ENCODE measurements at regions not wholly inside any gene's neighbourhood (a gene's known extent, or its start where the extent isn't known, plus 50 kb on each side); places are given as distances from the start of the nearest gene placed in this dataset.

DNA sequence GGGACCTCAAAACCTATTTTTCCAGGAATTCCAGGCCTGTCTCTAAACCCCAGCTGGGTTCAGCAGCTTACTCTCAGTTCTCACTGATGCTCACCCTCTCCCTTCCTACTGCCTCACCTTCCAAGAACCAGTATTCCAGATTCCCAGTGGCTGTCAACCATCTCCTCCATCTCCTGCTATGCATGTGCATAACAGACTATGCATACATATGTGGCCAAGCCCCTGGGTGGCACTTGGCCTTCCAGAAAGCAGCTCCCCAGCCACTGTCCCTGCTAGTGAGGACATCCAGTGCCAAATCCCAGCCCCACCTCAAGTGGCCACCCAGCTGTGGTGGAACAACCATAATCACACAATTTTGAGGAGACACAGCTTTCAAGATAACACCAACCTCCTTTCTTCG is 475.7 kb upstream of the PKN2 start:
- Mint-ChIP-seq H3K36me3 (no peaks in the 10 kb centered on the region), H3K4me1 (no peaks in the 10 kb centered on the region), H3K9me3 (peaks cover 0 to 4% (median 0%) of the 10 kb centered on the region in 7 donors), H3K27me3 (ENCODE audit: low read depth in 3 of 3) (peaks cover 0 to 3% (median 0%) of the 10 kb centered on the region in 3 donors), H3K4me3 (no peak overlapping the region), H3K27ac (peak overlapping the region in 1 of 7 donors; percentile 43)
- H3K27ac ChIP-seq (ENCODE audit: low read depth in 1 of 2, low read length in 2 of 2), result no peak overlapping the region
- no peaks in the 10 kb centered on the region for H3K79me2 ChIP-seq (ENCODE audit: insufficient read depth, low read length)
- H2AFZ ChIP-seq (ENCODE audit: insufficient read depth, low read depth, low read length, poor library complexity, severe bottlenecking), result no peak overlapping the region
- H3K4me1 ChIP-seq (ENCODE audit: control insufficient read depth in 1 of 2, insufficient read depth in 2 of 2, low read length in 2 of 2), result no peaks in the 10 kb centered on the region
- intact Hi-C loops (cut with micrococcal nuclease), result no loop called here
- WGBS (ENCODE audit: insufficient coverage), result no CpG with 5 or more reads among the region's 1 CpG
- no peak for DNase-seq
- H3K9ac ChIP-seq (ENCODE audit: insufficient read depth, low read length, poor library complexity, severe bottlenecking), result no peak overlapping the region
- H3K27me3 ChIP-seq (ENCODE audit: control insufficient read depth in 2 of 2, insufficient read depth in 2 of 2, low read length in 2 of 2), result no peaks in the 10 kb centered on the region
- H3K4me3 ChIP-seq (replicated peaks in 1 of 3; ENCODE audit: low read depth in 2 of 3, low read length in 3 of 3), result no peak overlapping the region
- TF ChIP-seq, protein P1, sequence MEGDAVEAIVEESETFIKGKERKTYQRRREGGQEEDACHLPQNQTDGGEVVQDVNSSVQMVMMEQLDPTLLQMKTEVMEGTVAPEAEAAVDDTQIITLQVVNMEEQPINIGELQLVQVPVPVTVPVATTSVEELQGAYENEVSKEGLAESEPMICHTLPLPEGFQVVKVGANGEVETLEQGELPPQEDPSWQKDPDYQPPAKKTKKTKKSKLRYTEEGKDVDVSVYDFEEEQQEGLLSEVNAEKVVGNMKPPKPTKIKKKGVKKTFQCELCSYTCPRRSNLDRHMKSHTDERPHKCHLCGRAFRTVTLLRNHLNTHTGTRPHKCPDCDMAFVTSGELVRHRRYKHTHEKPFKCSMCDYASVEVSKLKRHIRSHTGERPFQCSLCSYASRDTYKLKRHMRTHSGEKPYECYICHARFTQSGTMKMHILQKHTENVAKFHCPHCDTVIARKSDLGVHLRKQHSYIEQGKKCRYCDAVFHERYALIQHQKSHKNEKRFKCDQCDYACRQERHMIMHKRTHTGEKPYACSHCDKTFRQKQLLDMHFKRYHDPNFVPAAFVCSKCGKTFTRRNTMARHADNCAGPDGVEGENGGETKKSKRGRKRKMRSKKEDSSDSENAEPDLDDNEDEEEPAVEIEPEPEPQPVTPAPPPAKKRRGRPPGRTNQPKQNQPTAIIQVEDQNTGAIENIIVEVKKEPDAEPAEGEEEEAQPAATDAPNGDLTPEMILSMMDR (IDR thresholded peaks at IDR 0.05), result no peak
- no peak overlapping the region for H3K4me2 ChIP-seq (replicated peaks; ENCODE audit: extremely low read depth, low read length, poor library complexity, severe bottlenecking)
- no peaks in the 10 kb centered on the region for H3K36me3 ChIP-seq (replicated peaks in 1 of 2; ENCODE audit: control insufficient read depth in 1 of 2, insufficient read depth in 2 of 2, low read length in 2 of 2)
- H3K9me3 ChIP-seq (replicated peaks in 1 of 2; ENCODE audit: control insufficient read depth in 1 of 2, insufficient read depth in 1 of 2, low read length in 2 of 2), result no peaks in the 10 kb centered on the region
- no peaks in the 10 kb centered on the region for H4K20me1 ChIP-seq (ENCODE audit: insufficient read depth, low read length)

- intact Hi-C loops (cut with micrococcal nuclease), result no loop called here
- Histone ChIP-seq H2AFZ (ENCODE audit: insufficient read depth, low read depth, low read length, poor library complexity, severe bottlenecking) (no peak overlapping the region), H3K9me3 (replicated peaks in 1 of 2; ENCODE audit: control insufficient read depth in 1 of 2, insufficient read depth in 1 of 2, low read length in 2 of 2) (no peaks in the 10 kb centered on the region), H3K4me1 (ENCODE audit: control insufficient read depth in 1 of 2, insufficient read depth in 2 of 2, low read length in 2 of 2) (no peaks in the 10 kb centered on the region), H3K4me3 (replicated peaks in 1 of 3; ENCODE audit: low read depth in 2 of 3, low read length in 3 of 3) (no peak overlapping the region), H3K27me3 (ENCODE audit: control insufficient read depth in 2 of 2, insufficient read depth in 2 of 2, low read length in 2 of 2) (no peaks in the 10 kb centered on the region), H3K4me2 (replicated peaks; ENCODE audit: extremely low read depth, low read length, poor library complexity, severe bottlenecking) (no peak overlapping the region), H3K36me3 (replicated peaks in 1 of 2; ENCODE audit: control insufficient read depth in 1 of 2, insufficient read depth in 2 of 2, low read length in 2 of 2) (no peaks in the 10 kb centered on the region), H3K27ac (ENCODE audit: low read depth in 1 of 2, low read length in 2 of 2) (no peak overlapping the region), H3K9ac (ENCODE audit: insufficient read depth, low read length, poor library complexity, severe bottlenecking) (no peak overlapping the region), H4K20me1 (ENCODE audit: insufficient read depth, low read length) (no peaks in the 10 kb centered on the region), H3K79me2 (ENCODE audit: insufficient read depth, low read length) (no peaks in the 10 kb centered on the region)
- Mint-ChIP-seq H3K9me3 (peaks cover 0 to 4% (median 0%) of the 10 kb centered on the region in 7 donors), H3K4me3 (no peak overlapping the region), H3K4me1 (no peaks in the 10 kb centered on the region), H3K27me3 (ENCODE audit: low read depth in 3 of 3) (peaks cover 0 to 3% (median 0%) of the 10 kb centered on the region in 3 donors), H3K27ac (no peak overlapping the region), H3K36me3 (no peaks in the 10 kb centered on the region)
- DNase-seq, result no peak
- TF ChIP-seq, protein P1 (IDR thresholded peaks at IDR 0.05), result no peak
- WGBS (ENCODE audit: insufficient coverage), result 67% methylated on average over 1 of the region's 2 CpGs
These were observed 473.8 kb upstream of the PKN2 start for GRCh38 chr1:88210103-88210787.

Data from CD14-positive monocyte (primary cell).